Activated naive CD8-positive, alpha-beta T cell treated with anti-CD3 and anti-CD28 coated beads, Interleukin-2, amount 50 U/mL, for 24 hours (primary cell): ENCODE measurements at regions not wholly inside any gene's neighbourhood (a gene's known extent, or its start where the extent isn't known, plus 50 kb on each side); places are given as distances from the start of the nearest gene placed in this dataset.
"Not testable (repeated sequence)": the region's sequence is repeated elsewhere in the genome, so short reads cannot be mapped to it uniquely, and the experiment has no call there.

Source experiments
- ATAC-seq: fragments of 150-1000 bp; cut with Tn5 transposase; one replicate; pipeline ENCODE4 v1.10.0; 2021
- DNase-seq: peaks from one replicate; pipeline ENCODE4 v3.0.0; 2021
- H3K27ac Mint-ChIP-seq: one replicate; pipeline ENCODE4 v1.8.0; 2021; ENCODE audit warnings: mild to moderate bottlenecking, mixed read lengths
- H3K27me3 Mint-ChIP-seq: one replicate; pipeline ENCODE4 v1.8.0; 2021; ENCODE audit warnings: mixed read lengths
- H3K36me3 Mint-ChIP-seq: one replicate; pipeline ENCODE4 v1.8.0; 2021; ENCODE audit warnings: low read depth, mixed read lengths
- H3K4me1 Mint-ChIP-seq: one replicate; pipeline ENCODE4 v1.8.0; 2021; ENCODE audit warnings: mixed read lengths
- H3K4me3 Mint-ChIP-seq: one replicate; pipeline ENCODE4 v1.8.0; 2021; ENCODE audit warnings: mild to moderate bottlenecking, moderate library complexity, mixed read lengths
- H3K9me3 Mint-ChIP-seq: one replicate; pipeline ENCODE4 v1.8.0; 2021; ENCODE audit warnings: mixed read lengths

- H3K36me3 Mint-ChIP-seq = no peaks in the 10 kb centered on the region
- ATAC-seq = no peak
- no peaks in the 10 kb centered on the region for H3K4me1 Mint-ChIP-seq
- H3K27ac Mint-ChIP-seq = no peak overlapping the region
- no peak for DNase-seq
- no peak overlapping the region for H3K4me3 Mint-ChIP-seq
- peaks cover under 1% of the 10 kb centered on the region for H3K9me3 Mint-ChIP-seq
- H3K27me3 Mint-ChIP-seq = peaks cover under 1% of the 10 kb centered on the region
These were observed 165.0 kb downstream of the MEX3B start for GRCh38 chr15:81880833-81881232.

GRCh38 chr15:81880314-81880713 lies 165.5 kb downstream of the MEX3B start:
- H3K4me1 Mint-ChIP-seq = no peaks in the 10 kb centered on the region
- DNase-seq (no peak), ATAC-seq (no peak)
- H3K36me3 Mint-ChIP-seq = no peaks in the 10 kb centered on the region
- H3K9me3 Mint-ChIP-seq = no peaks in the 10 kb centered on the region
- H3K27me3 Mint-ChIP-seq = no peaks in the 10 kb centered on the region
- no peak overlapping the region for H3K4me3 Mint-ChIP-seq
- H3K27ac Mint-ChIP-seq = no peak overlapping the region

- not testable (repeated sequence) for H3K4me1 Mint-ChIP-seq, H3K27me3 Mint-ChIP-seq, H3K27ac Mint-ChIP-seq, DNase-seq, ATAC-seq, H3K9me3 Mint-ChIP-seq, H3K4me3 Mint-ChIP-seq, H3K36me3 Mint-ChIP-seq
These were observed 170.1 kb downstream of the MEX3B start for GRCh38 chr15:81875717-81876116.

- not testable (repeated sequence) for H3K27me3 Mint-ChIP-seq, H3K4me1 Mint-ChIP-seq, ATAC-seq, H3K9me3 Mint-ChIP-seq, H3K4me3 Mint-ChIP-seq, DNase-seq, H3K36me3 Mint-ChIP-seq, H3K27ac Mint-ChIP-seq
These were observed 175.1 kb downstream of the MEX3B start for GRCh38 chr15:81870746-81871106.

GRCh38 chr15:81870062-81870745 lies 175.6 kb downstream of the MEX3B start:
- H3K27ac Mint-ChIP-seq, DNase-seq, H3K4me1 Mint-ChIP-seq, H3K27me3 Mint-ChIP-seq, H3K9me3 Mint-ChIP-seq, H3K36me3 Mint-ChIP-seq, H3K4me3 Mint-ChIP-seq, ATAC-seq: not testable (repeated sequence)

GRCh38 chr15:81869161-81869954 lies 176.5 kb downstream of the MEX3B start:
- Mint-ChIP-seq H3K9me3 (no peaks in the 10 kb centered on the region), H3K27ac (no peak overlapping the region), H3K36me3 (no peaks in the 10 kb centered on the region), H3K4me3 (no peak overlapping the region), H3K27me3 (peaks cover 4% of the 10 kb centered on the region), H3K4me1 (peaks cover 1% of the 10 kb centered on the region)
- DNase-seq (no peak), ATAC-seq (no peak)

- no peaks in the 10 kb centered on the region for H3K9me3 Mint-ChIP-seq
- DNase-seq = no peak
- peaks cover 1% of the 10 kb centered on the region for H3K4me1 Mint-ChIP-seq
- H3K36me3 Mint-ChIP-seq = no peaks in the 10 kb centered on the region
- no peak overlapping the region for H3K4me3 Mint-ChIP-seq
- H3K27ac Mint-ChIP-seq = no peak overlapping the region
- ATAC-seq = no peak
- H3K27me3 Mint-ChIP-seq = peaks cover 4% of the 10 kb centered on the region
These were observed 179.8 kb downstream of the MEX3B start for GRCh38 chr15:81865850-81866537.

- no peak for ATAC-seq
- H3K4me3 Mint-ChIP-seq = no peak overlapping the region
These were observed 182.7 kb downstream of the MEX3B start for GRCh38 chr15:81863162-81863561.

GRCh38 chr15:81859737-81860516 lies 185.9 kb downstream of the MEX3B start:
- no peaks in the 10 kb centered on the region for H3K9me3 Mint-ChIP-seq
- H3K27me3 Mint-ChIP-seq = no peaks in the 10 kb centered on the region
- H3K4me3 Mint-ChIP-seq = no peak overlapping the region
- H3K4me1 Mint-ChIP-seq = no peaks in the 10 kb centered on the region
- H3K27ac Mint-ChIP-seq = peak overlapping the region; percentile 5
- ATAC-seq (no peak), DNase-seq (no peak)
- H3K36me3 Mint-ChIP-seq = no peaks in the 10 kb centered on the region

More at GRCh38 chr15:81863162-81863561, 182.7 kb downstream of the MEX3B start:
- Mint-ChIP-seq H3K9me3 (no peaks in the 10 kb centered on the region), H3K36me3 (no peaks in the 10 kb centered on the region), H3K27ac (no peak overlapping the region), H3K27me3 (no peaks in the 10 kb centered on the region), H3K4me1 (peaks cover 1% of the 10 kb centered on the region)
- DNase-seq = no peak

GRCh38 chr15:81858586-81858985 lies 187.2 kb downstream of the MEX3B start:
- H3K27ac Mint-ChIP-seq = no peak overlapping the region
- H3K27me3 Mint-ChIP-seq = no peaks in the 10 kb centered on the region
- no peak for ATAC-seq
- H3K36me3 Mint-ChIP-seq = no peaks in the 10 kb centered on the region
- no peak overlapping the region for H3K4me3 Mint-ChIP-seq
- no peaks in the 10 kb centered on the region for H3K9me3 Mint-ChIP-seq
- H3K4me1 Mint-ChIP-seq = no peaks in the 10 kb centered on the region
- DNase-seq = no peak

- Mint-ChIP-seq H3K4me1 (no peaks in the 10 kb centered on the region), H3K27ac (no peak overlapping the region), H3K27me3 (no peaks in the 10 kb centered on the region), H3K9me3 (no peaks in the 10 kb centered on the region), H3K4me3 (no peak overlapping the region), H3K36me3 (no peaks in the 10 kb centered on the region)
- ATAC-seq (no peak), DNase-seq (no peak)
These were observed 187.7 kb downstream of the MEX3B start for GRCh38 chr15:81858136-81858535.

GRCh38 chr15:81856634-81857026 lies 189.2 kb downstream of the MEX3B start:
- Mint-ChIP-seq H3K4me3 (no peak overlapping the region), H3K9me3 (no peaks in the 10 kb centered on the region), H3K36me3 (no peaks in the 10 kb centered on the region), H3K27me3 (no peaks in the 10 kb centered on the region), H3K27ac (no peak overlapping the region), H3K4me1 (no peaks in the 10 kb centered on the region)
- ATAC-seq (no peak), DNase-seq (no peak)

GRCh38 chr15:81856001-81856633 lies 189.7 kb downstream of the MEX3B start:
- ATAC-seq = no peak
- no peaks in the 10 kb centered on the region for H3K36me3 Mint-ChIP-seq
- no peak for DNase-seq
- H3K27ac Mint-ChIP-seq = no peak overlapping the region
- H3K4me1 Mint-ChIP-seq = no peaks in the 10 kb centered on the region
- H3K9me3 Mint-ChIP-seq = no peaks in the 10 kb centered on the region
- H3K4me3 Mint-ChIP-seq = no peak overlapping the region
- no peaks in the 10 kb centered on the region for H3K27me3 Mint-ChIP-seq

GRCh38 chr15:81853150-81853748 lies 192.6 kb downstream of the MEX3B start:
- Mint-ChIP-seq H3K9me3 (no peaks in the 10 kb centered on the region), H3K4me1 (no peaks in the 10 kb centered on the region), H3K27me3 (peaks cover 3% of the 10 kb centered on the region), H3K36me3 (no peaks in the 10 kb centered on the region), H3K27ac (no peak overlapping the region), H3K4me3 (no peak overlapping the region)
- no peak for DNase-seq
- no peak for ATAC-seq
